HepG2 (cell line): ENCODE measurements at regions not wholly inside any gene's neighbourhood (a gene's known extent, or its start where the extent isn't known, plus 50 kb on each side); places are given as distances from the start of the nearest gene placed in this dataset.

Experiments
- ATAC-seq: fragments of 200-7000 bp; cut with Tn5 transposase; 3 replicates; pipeline ENCODE4 v1.9.1; 2020; ENCODE audit warnings: mild to moderate bottlenecking, moderate library complexity
- BruUV-seq: library from RNA; stranded (reverse); fragments of 400-500 nt; replicated peaks from 2 replicates; lab custom pipeline; 2021; lab: Mats Ljungman, UMichigan
- CTCF ChIA-PET: fragments of 300-600 bp; formaldehyde crosslinking; extraction: SDS; loops from one replicate; lab custom pipeline; 2021; ENCODE audit warnings: low total read pairs, inconsistent platforms, low intra/inter-chr PET ratio; lab: Yijun Ruan, JAX
- POLR2A ChIA-PET: fragments of 350-600 bp; sonication (Branson Sonifier 250); formaldehyde crosslinking; loops from one replicate; lab custom pipeline; 2020; ENCODE audit warnings: antibody characterized with exemption, inconsistent platforms; lab: Yijun Ruan, JAX
- DNase-seq: peaks from one replicate; pipeline ENCODE4 v3.0.0-alpha.2; 2015; ENCODE audit warnings: low spot score
- FAIRE-seq: peaks from 3 replicates; lab custom pipeline; 2011; peaks lifted over from hg19 to GRCh38; lab: Jason Lieb, UNC
- H2AFZ ChIP-seq: one replicate; pipeline ENCODE4 v1.6.1; 2011; ENCODE audit warnings: low read length, inconsistent platforms
- H3K27ac ChIP-seq: fragments of 300-600 bp; 3 replicates; pipeline ENCODE4 v1.8.0; 2011; ENCODE audit warnings: mixed run types, mild to moderate bottlenecking, mixed read lengths, low read length, inconsistent platforms; ENCODE audit not compliant: insufficient read depth; ENCODE audit errors: extremely low read length
- H3K27me3 ChIP-seq, 2 experiments: fragments of 200-600 bp in 1 of 2; 2 replicates in 1 of 2; 3 replicates in 1 of 2; pipeline versions ENCODE4 v1.6.0 to v1.8.0; 2011; ENCODE audit warnings: low read length in 2 of 2, mild to moderate bottlenecking in 2 of 2, moderate library complexity in 2 of 2, inconsistent platforms in 1 of 2; ENCODE audit not compliant: insufficient read depth in 2 of 2, control insufficient read depth in 1 of 2
- H3K36me3 ChIP-seq, 2 experiments: fragments of 200-600 bp in 1 of 2; replicated peaks in 1 of 2; 2 replicates in 1 of 2; 3 replicates in 1 of 2; pipeline versions ENCODE4 v1.5.1 to v1.8.0; 2011; ENCODE audit warnings: low read length in 2 of 2, inconsistent platforms in 1 of 2; ENCODE audit not compliant: insufficient read depth in 2 of 2, control insufficient read depth in 1 of 2
- H3K4me1 ChIP-seq: 2 replicates; pipeline ENCODE4 v1.5.1; 2012; ENCODE audit warnings: low read length, inconsistent platforms; ENCODE audit not compliant: insufficient read depth
- H3K4me2 ChIP-seq: 2 replicates; pipeline ENCODE4 v1.6.0; 2011; ENCODE audit warnings: low read depth, low read length, inconsistent platforms
- H3K4me3 ChIP-seq, 3 experiments: fragments of 200-600 bp in 1 of 3; sonication (generic), shearing (Covaris generic) in 1 of 3; replicated peaks in 1 of 3; 2 replicates each; pipeline ENCODE4 v1.5.1; 2011 to 2016; ENCODE audit warnings: low read length in 3 of 3, inconsistent platforms in 2 of 3, low read depth in 2 of 3, mild to moderate bottlenecking in 2 of 3, control low read depth in 1 of 3, mixed read lengths in 1 of 3; ENCODE audit not compliant: insufficient read depth in 1 of 3
- H3K79me2 ChIP-seq: one replicate; pipeline ENCODE4 v1.6.1; 2011; ENCODE audit warnings: low read length, inconsistent platforms; ENCODE audit not compliant: insufficient read depth
- H3K9ac ChIP-seq: 2 replicates; pipeline ENCODE4 v1.6.0; 2011; ENCODE audit warnings: mild to moderate bottlenecking, low read depth, low read length, inconsistent platforms; ENCODE audit not compliant: insufficient read depth
- H3K9me3 ChIP-seq: 2 replicates; pipeline ENCODE4 v1.5.1; 2012; ENCODE audit warnings: mild to moderate bottlenecking, low read length
- H4K20me1 ChIP-seq: 2 replicates; pipeline ENCODE4 v1.6.0; 2011; ENCODE audit warnings: inconsistent platforms, mild to moderate bottlenecking, low read length, moderate library complexity; ENCODE audit not compliant: insufficient read depth
- CENPBD1 ChIP-seq: sonication (generic); formaldehyde crosslinking; IDR thresholded peaks from 2 replicates; pipeline ENCODE4 v1.8.0; 2022; ENCODE audit warnings: missing genetic modification reagents, low read depth, mild to moderate bottlenecking, borderline replicate concordance
- ELF3 ChIP-seq: IDR thresholded peaks from 2 replicates; pipeline ENCODE4 v1.6.1; 2016; ENCODE audit warnings: missing genetic modification reagents, missing compliant biosample characterization
- HOXD1 ChIP-seq: sonication (generic); formaldehyde crosslinking; IDR thresholded peaks from 2 replicates; pipeline ENCODE4 v1.5.0; 2020; ENCODE audit warnings: missing genetic modification reagents
- MTF2 ChIP-seq: sonication (generic); formaldehyde crosslinking; IDR thresholded peaks from 2 replicates; pipeline ENCODE4 v1.5.0; 2020; ENCODE audit warnings: missing genetic modification reagents, borderline replicate concordance
- PAXIP1 ChIP-seq: sonication (generic); formaldehyde crosslinking; conservative IDR thresholded peaks from 2 replicates; pipeline ENCODE4 v1.4.0; 2020; ENCODE audit warnings: mild to moderate bottlenecking, missing genetic modification reagents, moderate library complexity
- ZNF160 ChIP-seq: sonication (generic); formaldehyde crosslinking; IDR thresholded peaks from 2 replicates; pipeline ENCODE4 v1.8.0; 2022; ENCODE audit warnings: mild to moderate bottlenecking, inconsistent platforms, missing genetic modification reagents
- ZNF234 ChIP-seq: sonication (generic); formaldehyde crosslinking; conservative IDR thresholded peaks from 2 replicates; pipeline ENCODE4 v1.5.1; 2020; ENCODE audit warnings: mild to moderate bottlenecking, missing genetic modification reagents
- ZNF878 ChIP-seq: sonication (generic); formaldehyde crosslinking; IDR thresholded peaks from 2 replicates; pipeline ENCODE4 v1.8.1; 2023; ENCODE audit warnings: mild to moderate bottlenecking, missing genetic modification reagents, moderate library complexity
- WGBS: methylation state at CpG from one replicate; pipeline ENCODE4 v1.1.6; 2017; ENCODE audit warnings: low lambda C conversion rate; 5-methylcytosine and 5-hydroxymethylcytosine counted together
- in situ Hi-C: cut with HindIII; loops from 2 replicates; pipeline ENCODE4 v1.10.0; 2017; ENCODE audit warnings: low pct_unique_long_range_greater_than_20kb; ENCODE audit not compliant: extremely low pct_ligation_motif_present
- intact Hi-C: fragments of 100-400 bp; cut with micrococcal nuclease; formaldehyde crosslinking; loops from one replicate; pipeline ENCODE4 v1.10.0; 2022; ENCODE audit not compliant: unreplicated experiment

GRCh38 chr14:54147282-54147681 lies 190.7 kb upstream of the BMP4 start (continued):
- TF ChIP-seq PAXIP1 (no peak), ZNF878 (CRISPR knock-in tag) (no peak), ELF3 (CRISPR knock-in tag) (no peak), MTF2 (no peak), ZNF234 (CRISPR knock-in tag) (no peak), CENPBD1 (CRISPR knock-in tag) (no peak)

- DNase-seq (no peak), FAIRE-seq (no peak), ATAC-seq (no peak)
- Histone ChIP-seq H2AFZ (no peak overlapping the region), H3K4me3 (no peak overlapping the region), H3K9me3 (peaks cover 32% of the 10 kb centered on the region), H3K27ac (no peak overlapping the region), H3K27me3 (no peaks in the 10 kb centered on the region), H3K4me1 (peaks cover 14% of the 10 kb centered on the region), H3K79me2 (no peaks in the 10 kb centered on the region), H3K36me3 (no peaks in the 10 kb centered on the region), H4K20me1 (no peaks in the 10 kb centered on the region), H3K4me2 (no peak overlapping the region), H3K9ac (no peak overlapping the region)
- 92% methylated on average over 3 of the region's 3 CpGs for WGBS
- in situ Hi-C loops (no loop called here), intact Hi-C loops (no loop called here)
- TF ChIP-seq HOXD1 (CRISPR knock-in tag) (no peak), ZNF160 (peak; percentile 96)
- POLR2A ChIA-PET: no interaction called here
- BruUV-seq: no TSS peak
- CTCF ChIA-PET: no interaction called here
These were observed 191.1 kb upstream of the BMP4 start for GRCh38 chr14:54147758-54148157.
